ENCODE measurements at regions not wholly inside any gene's neighbourhood (a gene's known extent, or its start where the extent isn't known, plus 50 kb on each side); places are given as distances from the start of the nearest gene placed in this dataset.

DNA sequence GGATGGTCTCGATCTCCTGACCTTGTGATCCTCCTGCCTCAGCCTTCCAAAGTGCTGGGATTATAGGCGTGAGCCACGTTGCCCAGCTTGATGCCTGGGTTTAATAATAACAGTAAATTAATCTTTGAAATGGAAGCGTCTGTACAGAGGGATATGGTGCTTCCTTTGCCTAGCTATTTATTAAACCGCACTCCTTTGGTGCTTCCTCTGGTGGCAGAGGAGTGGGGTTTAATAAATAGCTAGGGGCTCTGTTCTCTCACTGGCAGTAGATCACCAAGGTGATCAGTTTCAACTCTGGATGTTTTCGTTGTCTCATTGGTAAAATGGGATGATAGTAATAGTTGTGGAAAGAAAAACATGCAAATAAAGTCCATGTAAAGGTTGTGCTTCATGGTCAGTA, 1122.5 kb upstream of the WWC1 start:
- TF ChIP-seq, protein P1, sequence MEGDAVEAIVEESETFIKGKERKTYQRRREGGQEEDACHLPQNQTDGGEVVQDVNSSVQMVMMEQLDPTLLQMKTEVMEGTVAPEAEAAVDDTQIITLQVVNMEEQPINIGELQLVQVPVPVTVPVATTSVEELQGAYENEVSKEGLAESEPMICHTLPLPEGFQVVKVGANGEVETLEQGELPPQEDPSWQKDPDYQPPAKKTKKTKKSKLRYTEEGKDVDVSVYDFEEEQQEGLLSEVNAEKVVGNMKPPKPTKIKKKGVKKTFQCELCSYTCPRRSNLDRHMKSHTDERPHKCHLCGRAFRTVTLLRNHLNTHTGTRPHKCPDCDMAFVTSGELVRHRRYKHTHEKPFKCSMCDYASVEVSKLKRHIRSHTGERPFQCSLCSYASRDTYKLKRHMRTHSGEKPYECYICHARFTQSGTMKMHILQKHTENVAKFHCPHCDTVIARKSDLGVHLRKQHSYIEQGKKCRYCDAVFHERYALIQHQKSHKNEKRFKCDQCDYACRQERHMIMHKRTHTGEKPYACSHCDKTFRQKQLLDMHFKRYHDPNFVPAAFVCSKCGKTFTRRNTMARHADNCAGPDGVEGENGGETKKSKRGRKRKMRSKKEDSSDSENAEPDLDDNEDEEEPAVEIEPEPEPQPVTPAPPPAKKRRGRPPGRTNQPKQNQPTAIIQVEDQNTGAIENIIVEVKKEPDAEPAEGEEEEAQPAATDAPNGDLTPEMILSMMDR (IDR thresholded peaks at IDR 0.05; ENCODE audit: poor library complexity, severe bottlenecking) = no peak
- TF ChIP-seq RAD21 (conservative IDR thresholded peaks at IDR 0.05) (no peak), REST (IDR thresholded peaks at IDR 0.05; ENCODE audit: borderline replicate concordance) (no peak)
